ENCODE measurements at regions not wholly inside any gene's neighbourhood (a gene's known extent, or its start where the extent isn't known, plus 50 kb on each side); places are given as distances from the start of the nearest gene placed in this dataset.
"Not testable (repeated sequence)": the region's sequence is repeated elsewhere in the genome, so short reads cannot be mapped to it uniquely, and the experiment has no call there.

DNA sequence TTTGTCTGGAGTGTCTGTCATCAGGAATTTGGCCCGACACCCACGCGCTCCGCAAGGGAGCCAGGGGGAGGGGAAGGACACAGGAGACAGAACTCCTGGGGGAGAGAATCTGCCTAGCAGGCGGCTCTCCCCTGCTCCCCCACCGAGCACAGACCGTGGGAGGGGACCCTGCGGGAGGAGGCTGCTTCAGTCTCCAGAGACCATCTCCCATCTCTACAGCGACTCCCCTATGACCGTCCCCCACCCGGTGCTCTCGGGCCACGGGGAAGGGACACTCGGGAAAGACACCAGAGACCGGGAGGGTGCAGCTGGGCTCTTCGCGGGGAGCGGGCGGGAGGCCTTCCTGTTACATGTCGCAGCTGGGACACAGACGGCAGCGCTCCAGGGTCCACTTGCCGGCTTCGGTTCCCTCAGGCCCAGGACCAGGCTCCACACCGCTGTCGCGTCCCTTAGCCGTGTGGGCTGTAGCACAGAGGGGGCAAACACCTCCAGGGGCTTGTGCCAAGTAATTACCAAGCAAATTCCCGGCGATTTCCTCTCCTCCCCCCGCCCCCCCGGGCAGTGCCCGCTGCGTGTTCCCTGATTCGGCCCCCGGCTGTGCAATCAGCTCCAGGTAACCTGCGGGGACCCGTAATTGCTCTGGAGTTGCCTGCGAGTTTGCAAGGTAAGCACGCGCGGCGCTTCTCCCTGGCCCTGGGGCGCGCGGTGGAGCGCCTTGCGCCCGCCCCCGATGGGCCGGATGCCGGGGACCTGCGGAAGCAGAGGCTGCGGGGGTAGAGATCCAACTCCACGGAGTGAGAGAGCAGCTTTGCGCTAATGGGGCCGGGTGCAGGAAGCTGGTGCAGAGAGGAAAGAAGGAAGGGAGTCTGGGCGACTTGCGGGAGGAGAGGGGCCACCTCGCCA, 155.1 kb upstream of the CADM1 start:
- no peak for DNase-seq (ENCODE audit: low read depth in 2 of 2, low spot score in 1 of 2)

DNA sequence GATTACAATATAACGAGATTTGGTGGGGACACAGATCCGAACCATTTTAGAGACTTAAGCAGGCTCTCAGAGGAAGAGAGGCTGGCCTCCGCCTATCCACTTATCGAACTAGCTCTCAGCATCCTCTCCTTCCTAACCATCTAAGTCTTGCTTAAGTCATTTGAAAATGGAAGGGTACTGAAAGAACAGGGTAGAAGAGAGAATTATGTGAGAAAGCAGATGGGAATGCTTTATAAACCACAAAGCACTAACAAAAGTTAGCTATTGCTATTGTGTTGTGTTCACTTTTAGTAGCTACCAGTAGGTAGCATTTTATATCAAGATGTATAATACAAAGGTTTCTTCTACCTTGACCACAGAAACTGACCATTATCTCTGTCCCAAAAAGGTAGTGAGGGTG, 153.4 kb upstream of the CADM1 start:
- DNase-seq (ENCODE audit: low read depth in 2 of 2, low spot score in 1 of 2): no peak

DNA sequence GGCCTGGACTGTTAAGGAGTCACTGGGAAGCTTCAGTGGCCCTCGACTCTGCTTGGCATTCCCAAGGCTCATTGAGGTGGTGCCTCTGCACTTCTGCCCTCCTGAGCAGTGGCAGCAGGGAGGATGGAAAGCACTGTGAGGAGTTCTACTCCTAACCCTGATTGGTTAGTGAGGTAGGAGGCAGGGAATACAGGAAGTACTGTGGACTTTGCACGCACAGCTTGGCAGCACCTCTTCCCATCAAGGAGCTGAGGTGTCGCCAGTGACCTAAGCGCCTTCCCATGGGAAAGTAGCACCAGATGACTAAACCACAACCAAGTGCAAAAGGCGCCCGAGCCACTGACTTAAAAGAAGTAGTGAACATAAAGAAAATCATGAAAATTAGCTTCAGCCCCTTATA, 152.5 kb upstream of the CADM1 start:
- no peak for DNase-seq (ENCODE audit: low read depth in 2 of 2, low spot score in 1 of 2)

- DNase-seq (ENCODE audit: low read depth in 2 of 2, low spot score in 1 of 2): no peak
Observed at GRCh38 chr11:115656041-115656440, 151.8 kb upstream of the CADM1 start.

DNA sequence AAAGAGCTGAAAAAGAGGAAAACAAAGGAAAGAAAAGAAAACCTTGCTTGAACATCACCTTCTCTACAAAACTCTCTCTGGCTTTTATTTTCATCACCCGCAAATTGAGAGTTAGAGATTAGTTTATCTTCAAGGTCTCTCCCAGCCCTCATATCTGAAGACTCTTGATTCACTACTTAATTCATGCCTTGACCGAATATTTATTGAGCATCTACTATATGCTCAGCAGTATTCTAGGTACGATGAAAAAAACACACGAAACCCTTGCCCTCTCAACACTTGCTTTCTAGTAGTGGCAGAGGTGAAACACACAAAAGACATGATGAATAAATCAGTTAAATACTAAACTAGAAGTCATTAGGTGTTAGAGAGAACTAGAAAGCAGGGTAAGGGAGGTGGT, 150.6 kb upstream of the CADM1 start:
- no peak for DNase-seq (ENCODE audit: low read depth in 2 of 2, low spot score in 1 of 2)

DNA sequence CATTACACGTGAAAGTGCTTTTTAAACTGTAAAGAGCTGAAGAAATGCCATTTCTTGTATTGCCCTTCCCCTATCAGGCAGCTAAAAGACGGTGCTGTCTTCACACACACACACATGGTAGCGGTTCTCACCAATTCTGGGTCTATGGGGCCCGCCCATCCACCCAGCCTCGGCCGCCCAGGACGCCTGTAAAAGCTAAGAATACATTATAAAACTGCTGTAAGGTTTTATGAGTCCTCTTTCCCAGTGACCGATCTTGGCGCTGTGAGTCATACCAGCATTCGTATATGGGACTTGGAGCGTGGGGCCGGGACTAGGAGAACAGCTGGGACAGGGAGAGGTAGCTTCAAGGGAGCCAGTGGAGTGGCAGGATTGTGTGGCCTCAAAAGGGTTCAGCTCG, 149.7 kb upstream of the CADM1 start:
- no peak for DNase-seq (ENCODE audit: low read depth in 2 of 2, low spot score in 1 of 2)

DNA sequence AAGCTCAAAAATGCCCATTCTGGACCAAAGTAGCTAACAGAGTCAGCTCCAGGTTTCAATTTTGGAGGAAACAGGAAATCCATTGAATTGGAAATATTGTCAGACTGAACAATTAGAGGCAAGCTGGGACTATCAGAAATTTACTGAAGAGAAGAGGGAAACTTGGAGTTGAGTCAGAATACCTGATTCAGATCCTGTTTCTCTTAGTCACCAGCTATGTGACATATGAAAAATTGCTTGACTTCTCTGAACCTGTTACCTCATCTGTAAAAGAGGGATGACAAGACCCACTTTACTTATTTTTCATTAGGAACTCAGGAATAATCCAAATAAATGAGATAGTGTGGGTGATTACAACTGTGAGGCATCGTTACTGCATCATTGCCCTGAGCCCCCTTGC, 148.9 kb upstream of the CADM1 start:
- DNase-seq (ENCODE audit: low read depth in 2 of 2, low spot score in 1 of 2): no peak

- no peak for DNase-seq (ENCODE audit: low read depth in 2 of 2, low spot score in 1 of 2)
Observed at GRCh38 chr11:115652496-115652895, 148.3 kb upstream of the CADM1 start.

- no peak for DNase-seq (ENCODE audit: low read depth in 2 of 2, low spot score in 1 of 2)
Observed at GRCh38 chr11:115652094-115652493, 147.9 kb upstream of the CADM1 start.

GRCh38 chr11:115649461-115649860, 145.2 kb upstream of the CADM1 start:
- DNase-seq (ENCODE audit: low read depth in 2 of 2, low spot score in 1 of 2): no peak

DNA sequence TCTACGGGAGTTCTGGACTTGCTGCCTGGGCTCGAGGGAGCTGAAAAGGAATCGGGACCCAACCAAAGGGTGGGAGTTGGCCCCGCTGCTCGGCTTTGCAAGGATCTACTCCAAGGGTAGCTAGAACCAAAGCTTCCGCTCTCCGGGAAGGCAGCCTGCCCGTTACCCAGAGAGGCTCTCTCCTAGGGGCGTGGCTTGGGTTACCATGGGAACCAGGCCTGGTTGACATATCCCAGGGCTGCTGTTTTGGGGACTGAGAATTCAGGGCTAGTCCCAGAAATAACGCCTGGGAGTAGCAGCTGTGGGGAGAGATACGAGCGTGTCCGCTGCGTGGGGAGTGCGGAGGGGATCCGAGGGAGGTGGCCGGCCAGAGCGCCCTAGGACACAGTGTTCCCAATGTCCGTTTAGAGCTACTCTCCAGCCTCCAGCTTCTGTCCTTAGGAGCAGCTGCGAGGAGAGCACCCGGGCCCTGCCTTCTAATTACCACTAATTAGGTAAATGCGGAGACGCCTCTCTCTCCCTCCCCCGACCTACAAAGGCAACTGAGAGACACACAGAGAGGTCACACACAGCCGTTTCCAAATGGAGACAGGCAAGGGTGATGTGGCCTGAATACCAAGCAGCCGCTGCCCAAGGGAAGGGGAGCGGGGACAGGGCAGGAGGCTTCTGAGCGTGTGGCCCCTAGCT, 141.6 kb upstream of the CADM1 start:
- DNase-seq (ENCODE audit: low read depth in 2 of 2, low spot score in 1 of 2): no peak

DNA sequence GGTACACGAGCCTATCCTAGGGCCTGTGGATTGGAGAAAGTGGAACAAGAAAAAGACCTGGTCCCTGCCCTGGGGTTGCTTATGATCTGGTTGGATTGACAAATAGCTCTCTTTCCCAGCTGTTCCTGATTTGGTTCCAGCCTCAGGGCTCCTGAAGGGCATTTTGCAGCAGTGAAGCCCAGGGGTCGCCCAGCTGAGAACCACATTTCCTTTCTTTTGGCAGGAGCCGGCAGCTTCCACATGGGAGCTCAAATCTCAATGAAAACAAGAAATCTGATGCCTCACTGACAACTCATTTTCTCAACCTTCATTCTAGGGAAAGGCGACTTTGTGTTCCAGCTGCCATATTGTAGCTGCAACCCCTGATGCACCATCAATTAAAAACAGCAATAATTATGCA, 140.6 kb upstream of the CADM1 start:
- no peak for DNase-seq (ENCODE audit: low read depth in 2 of 2, low spot score in 1 of 2)

DNA sequence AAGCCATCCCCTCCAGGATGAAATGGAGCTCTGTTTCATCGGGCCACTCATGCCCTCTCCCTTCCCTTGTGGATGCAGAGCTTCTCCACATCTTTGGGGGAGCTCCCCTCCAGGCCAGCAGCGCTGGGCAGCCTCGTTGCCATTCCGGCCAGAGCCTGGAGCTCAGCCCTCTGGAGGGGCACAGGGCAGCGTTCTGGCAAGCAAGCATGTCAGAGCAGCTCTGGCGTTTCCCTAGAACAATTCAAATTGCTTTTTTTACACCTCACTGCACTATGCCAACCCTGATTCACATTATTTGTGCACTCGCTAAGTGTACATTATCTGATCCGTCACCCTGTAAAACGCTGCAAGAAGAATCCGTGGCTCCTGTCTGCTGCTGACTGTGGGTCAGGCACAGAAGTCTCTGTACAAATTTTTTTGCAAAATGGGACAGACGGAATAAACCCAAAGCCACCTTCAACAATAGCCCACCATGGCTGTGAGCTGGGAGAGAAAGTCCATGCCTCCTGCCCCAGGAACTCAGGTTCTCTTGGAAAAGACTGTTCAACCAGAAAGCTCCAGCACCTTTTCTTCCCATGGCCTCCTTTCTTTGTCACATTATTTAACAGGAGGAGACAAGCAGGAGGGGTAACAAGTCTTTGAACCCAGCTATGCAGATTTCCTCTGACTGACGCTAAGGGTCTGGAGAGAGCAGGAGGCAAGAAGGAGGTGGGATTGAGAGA, 139.5 kb upstream of the CADM1 start:
- DNase-seq (ENCODE audit: low read depth in 2 of 2, low spot score in 1 of 2): no peak

DNA sequence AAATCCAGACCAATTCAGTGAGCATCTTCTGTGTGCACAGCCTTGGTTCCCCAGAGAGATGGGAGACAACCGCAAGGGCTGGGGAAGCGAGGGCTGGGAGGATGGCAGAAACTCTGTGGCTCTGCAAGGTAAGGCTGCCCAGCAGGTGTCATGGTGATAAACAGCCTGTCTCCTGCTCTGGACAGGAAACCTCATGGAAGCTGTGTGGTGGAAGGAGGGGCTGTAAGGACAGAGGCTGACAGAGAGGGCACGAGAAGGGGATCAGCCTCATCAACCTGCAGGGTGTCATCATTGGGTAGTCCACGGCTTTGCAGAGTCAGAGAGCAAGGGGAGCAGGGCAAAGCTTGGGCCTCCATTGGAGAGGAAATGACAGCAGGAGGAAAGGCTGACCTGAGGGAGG, 138.4 kb upstream of the CADM1 start:
- no peak for DNase-seq (ENCODE audit: low read depth in 2 of 2, low spot score in 1 of 2)

- no peak for DNase-seq (ENCODE audit: low read depth in 2 of 2, low spot score in 1 of 2)
Observed at GRCh38 chr11:115637599-115638241, 133.5 kb upstream of the CADM1 start.

GRCh38 chr11:115636753-115637527, 132.7 kb upstream of the CADM1 start:
- DNase-seq (ENCODE audit: low read depth in 2 of 2, low spot score in 1 of 2): no peak

DNA sequence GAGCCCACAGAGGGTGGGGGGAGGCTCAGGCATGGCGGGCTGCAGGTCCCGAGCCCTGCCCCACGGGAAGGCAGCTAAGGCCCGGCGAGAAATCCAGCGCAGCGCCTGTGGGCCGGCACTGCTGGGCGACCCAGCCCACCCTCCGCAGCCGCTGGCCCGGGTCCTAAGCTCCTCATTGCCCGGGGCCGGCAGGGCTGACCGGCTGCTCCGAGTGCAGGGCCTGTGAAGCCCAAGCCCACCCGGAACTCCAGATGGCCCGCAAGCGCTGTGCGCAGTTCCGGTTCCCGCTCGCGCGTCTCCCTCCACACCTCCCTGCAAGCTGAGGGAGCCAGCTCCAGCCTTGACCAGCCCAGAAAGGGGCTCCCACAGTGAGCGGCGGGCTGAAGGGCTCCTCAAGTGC, 129.8 kb upstream of the CADM1 start:
- DNase-seq (ENCODE audit: low read depth in 2 of 2, low spot score in 1 of 2): not testable (repeated sequence)

DNA sequence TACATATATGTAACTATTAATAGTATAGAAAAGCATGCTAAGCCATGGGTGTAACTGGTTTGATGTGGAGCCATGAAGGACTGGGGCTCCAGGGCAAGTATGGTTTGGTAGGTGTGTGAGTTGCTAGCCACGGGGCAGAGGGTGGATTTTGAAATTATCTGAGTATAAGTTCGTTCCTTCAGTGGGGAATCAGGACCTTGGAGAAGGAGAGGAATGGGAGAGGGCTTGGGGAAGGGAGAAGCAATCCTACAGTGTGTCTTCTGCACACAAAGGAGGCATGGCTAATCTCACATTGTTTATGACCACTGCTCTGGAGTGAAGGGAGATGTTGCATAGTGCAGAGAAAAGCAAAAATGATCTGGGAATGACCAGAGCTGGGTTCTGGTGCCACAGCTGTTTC, 127.8 kb upstream of the CADM1 start:
- DNase-seq (ENCODE audit: low read depth in 2 of 2, low spot score in 1 of 2): no peak

DNA sequence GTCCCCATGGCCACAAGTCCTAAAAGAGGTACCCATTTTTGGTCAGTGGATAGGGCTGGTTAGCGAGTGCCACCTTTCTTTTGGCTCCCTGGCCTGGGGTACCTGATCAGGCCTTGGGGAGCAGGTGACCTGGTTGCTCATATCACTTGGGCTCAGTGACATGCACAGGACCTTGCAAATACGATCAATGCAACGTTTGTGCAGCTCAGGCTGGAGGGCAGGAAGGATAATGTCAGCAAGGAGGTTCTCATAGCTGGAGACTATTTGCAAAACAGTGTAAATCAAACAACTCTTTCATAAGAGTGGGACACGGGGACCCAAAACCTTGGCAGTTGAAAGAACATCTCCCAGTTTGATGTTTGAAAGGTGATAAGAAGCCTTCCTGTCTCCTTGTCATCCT, 127.4 kb upstream of the CADM1 start:
- no peak for DNase-seq (ENCODE audit: low read depth in 2 of 2, low spot score in 1 of 2)

GRCh38 chr11:115630214-115630613, 126.0 kb upstream of the CADM1 start:
- no peak for DNase-seq (ENCODE audit: low read depth in 2 of 2, low spot score in 1 of 2)
